H1 (cell line): ENCODE measurements at regions not wholly inside any gene's neighbourhood (a gene's known extent, or its start where the extent isn't known, plus 50 kb on each side); places are given as distances from the start of the nearest gene placed in this dataset.
A peak's percentile ranks its signal among the peaks of the same experiment; 100 is the strongest.

Experiments
- CTCF ChIA-PET: fragments of 300-600 bp; sonication (Branson Sonifier 250); formaldehyde crosslinking; loops from one replicate; lab custom pipeline; 2021; ENCODE audit not compliant: partially characterized antibody; lab: Charles Lee
- POLR2A ChIA-PET: fragments of 300-600 bp; sonication (Branson Sonifier 250); formaldehyde crosslinking; loops from one replicate; lab custom pipeline; 2021; ENCODE audit warnings: inconsistent platforms; ENCODE audit not compliant: partially characterized antibody; lab: Charles Lee
- DNase-seq, 2 experiments: peaks; one replicate each; pipeline versions ENCODE4 v3.0.0 to v3.0.0-alpha.2; 2010 to 2022; ENCODE audit warnings: low spot score in 2 of 2, low read depth in 1 of 2, mixed read lengths in 1 of 2
- FAIRE-seq: peaks from 2 replicates; lab custom pipeline; 2011; peaks lifted over from hg19 to GRCh38; lab: Jason Lieb, UNC
- H2AFZ ChIP-seq: 2 replicates; pipeline ENCODE4 v1.8.1; 2012; ENCODE audit warnings: low read length, inconsistent platforms
- H2AK5ac ChIP-seq: 2 replicates; pipeline ENCODE4 v1.6.1; 2013; ENCODE audit warnings: low read depth, low read length
- H2BK120ac ChIP-seq: replicated peaks from 2 replicates; pipeline ENCODE3; 2013; ENCODE audit warnings: low read depth, low read length, inconsistent platforms
- H2BK12ac ChIP-seq: 2 replicates; pipeline ENCODE4 v1.6.1; 2013; ENCODE audit warnings: low read depth, low read length
- H2BK15ac ChIP-seq: 2 replicates; pipeline ENCODE4 v1.6.1; 2013; ENCODE audit warnings: low read length
- H2BK20ac ChIP-seq: 2 replicates; pipeline ENCODE4 v1.6.1; 2013; ENCODE audit warnings: low read length
- H2BK5ac ChIP-seq: 2 replicates; pipeline ENCODE4 v1.6.1; 2013; ENCODE audit warnings: low read depth, low read length
- H3K14ac ChIP-seq: 2 replicates; pipeline ENCODE4 v1.6.1; 2013; ENCODE audit warnings: inconsistent platforms; ENCODE audit not compliant: insufficient read length
- H3K18ac ChIP-seq: 2 replicates; pipeline ENCODE4 v1.6.1; 2013; ENCODE audit warnings: low read length; ENCODE audit errors: extremely low read depth
- H3K23ac ChIP-seq: 2 replicates; pipeline ENCODE4 v1.6.1; 2013; ENCODE audit warnings: inconsistent platforms; ENCODE audit not compliant: insufficient read length
- H3K23me2 ChIP-seq: 2 replicates; pipeline ENCODE4 v1.6.1; 2013; ENCODE audit warnings: low read depth, low read length
- H3K27ac ChIP-seq: 2 replicates; pipeline ENCODE4 v1.6.1; 2011; ENCODE audit warnings: low read depth, low read length, inconsistent platforms
- H3K27me3 ChIP-seq, 4 experiments: replicated peaks in 1 of 4; 1 replicate in 1 of 4; 2 replicates in 3 of 4; pipeline versions ENCODE4 v1.6.1 to v1.8.1; 2011 to 2013; ENCODE audit warnings: low read length in 3 of 4, mild to moderate bottlenecking in 3 of 4, inconsistent platforms in 2 of 4, mixed read lengths in 2 of 4, moderate library complexity in 1 of 4; ENCODE audit not compliant: control insufficient read depth in 3 of 4, insufficient read depth in 3 of 4; ENCODE audit errors: extremely low read depth in 1 of 4
- H3K36me3 ChIP-seq, 4 experiments: 2 replicates each; pipeline versions ENCODE4 v1.6.1 to v1.8.1; 2011 to 2013; ENCODE audit warnings: mild to moderate bottlenecking in 4 of 4, low read length in 3 of 4, moderate library complexity in 2 of 4, control low read depth in 1 of 4, inconsistent platforms in 1 of 4; ENCODE audit not compliant: insufficient read depth in 4 of 4, control insufficient read depth in 2 of 4
- H3K4ac ChIP-seq: replicated peaks from 2 replicates; pipeline ENCODE3; 2013; ENCODE audit warnings: low read length, low read depth, mixed read lengths, inconsistent platforms; ENCODE audit not compliant: insufficient read length
- H3K4me1 ChIP-seq, 4 experiments: replicated peaks in 1 of 4; 1 replicate in 1 of 4; 2 replicates in 3 of 4; pipeline versions ENCODE4 v1.6.1 to v1.8.1; 2011 to 2013; ENCODE audit warnings: low read length in 3 of 4, inconsistent platforms in 2 of 4, mixed read lengths in 1 of 4; ENCODE audit not compliant: insufficient read depth in 4 of 4, control insufficient read depth in 3 of 4
- H3K4me2 ChIP-seq, 2 experiments: 2 replicates each; pipeline versions ENCODE4 v1.6.1 to v1.8.1; 2011 to 2013; ENCODE audit warnings: low read depth in 2 of 2, low read length in 2 of 2, control low read depth in 1 of 2, inconsistent platforms in 1 of 2, mild to moderate bottlenecking in 1 of 2; ENCODE audit not compliant: insufficient read depth in 1 of 2
- H3K4me3 ChIP-seq, 4 experiments: fragments of 200-600, 300-600 bp in 1 of 4; sonication (generic), shearing (Covaris generic), sonication (Bioruptor Twin) in 1 of 4; 2 replicates each; pipeline versions ENCODE4 v1.5.1 to v1.8.1; 2011 to 2016; ENCODE audit warnings: low read length in 4 of 4, low read depth in 3 of 4, control low read depth in 2 of 4, inconsistent platforms in 2 of 4, mild to moderate bottlenecking in 2 of 4, mixed read lengths in 1 of 4, moderate library complexity in 1 of 4; ENCODE audit not compliant: insufficient read depth in 2 of 4; ENCODE audit errors: extremely low read depth in 1 of 4
- H3K56ac ChIP-seq: replicated peaks from 2 replicates; pipeline ENCODE3; 2013; ENCODE audit warnings: low read depth, mild to moderate bottlenecking, mixed read lengths, low read length, inconsistent platforms; ENCODE audit not compliant: insufficient read length
- H3K79me1 ChIP-seq: 2 replicates; pipeline ENCODE4 v1.6.1; 2013; ENCODE audit warnings: low read depth, low read length, control low read depth
- H3K79me2 ChIP-seq, 2 experiments: 2 replicates each; pipeline versions ENCODE4 v1.6.1 to v1.8.1; 2012 to 2013; ENCODE audit warnings: low read length in 2 of 2, mild to moderate bottlenecking in 2 of 2, inconsistent platforms in 1 of 2; ENCODE audit not compliant: insufficient read depth in 2 of 2, control insufficient read depth in 1 of 2
- H3K9ac ChIP-seq, 4 experiments: replicated peaks in 1 of 4; 1 replicate in 1 of 4; 2 replicates in 3 of 4; pipeline versions ENCODE4 v1.6.1 to v1.8.1; 2011 to 2013; ENCODE audit warnings: low read depth in 3 of 4, low read length in 3 of 4, control low read depth in 2 of 4, mild to moderate bottlenecking in 2 of 4, moderate library complexity in 2 of 4, inconsistent platforms in 1 of 4; ENCODE audit errors: extremely low read depth in 1 of 4
- H3K9me3 ChIP-seq, 2 experiments: 2 replicates each; pipeline versions ENCODE4 v1.6.1 to v1.8.1; 2012 to 2013; ENCODE audit warnings: mild to moderate bottlenecking in 2 of 2, moderate library complexity in 2 of 2, control low read depth in 1 of 2, inconsistent platforms in 1 of 2, low read depth in 1 of 2, low read length in 1 of 2, mixed read lengths in 1 of 2; ENCODE audit not compliant: insufficient read depth in 2 of 2
- H4K20me1 ChIP-seq, 2 experiments: replicated peaks in 1 of 2; 2 replicates each; pipeline versions ENCODE3 to v1.8.1; 2011 to 2013; ENCODE audit warnings: inconsistent platforms in 2 of 2, low read length in 2 of 2, mild to moderate bottlenecking in 1 of 2; ENCODE audit not compliant: insufficient read depth in 2 of 2, control insufficient read depth in 1 of 2
- H4K5ac ChIP-seq: 2 replicates; pipeline ENCODE4 v1.6.1; 2013; ENCODE audit warnings: low read length, low read depth, mixed read lengths, inconsistent platforms; ENCODE audit not compliant: insufficient read length
- H4K8ac ChIP-seq: 2 replicates; pipeline ENCODE4 v1.8.0; 2013; ENCODE audit warnings: mild to moderate bottlenecking, moderate library complexity, low read length, inconsistent platforms; ENCODE audit not compliant: insufficient read depth; ENCODE audit errors: extremely low read depth
- H4K91ac ChIP-seq: replicated peaks from 2 replicates; pipeline ENCODE3; 2013; ENCODE audit warnings: low read length, mixed read lengths, inconsistent platforms; ENCODE audit not compliant: insufficient read length
- GTF2F1 ChIP-seq: IDR thresholded peaks from 2 replicates; pipeline ENCODE4 v1.6.1; 2012; ENCODE audit warnings: low read depth, low read length, improper control_type of control experiment, borderline replicate concordance
- RAD21 ChIP-seq, 2 experiments: IDR thresholded peaks in 1 of 2; conservative IDR thresholded peaks in 1 of 2; 2 replicates each; pipeline ENCODE4 v1.6.1; 2011; ENCODE audit warnings: low read depth in 2 of 2, low read length in 2 of 2, improper control_type of control experiment in 1 of 2, inconsistent platforms in 1 of 2, mild to moderate bottlenecking in 1 of 2, moderate library complexity in 1 of 2
- SIX5 ChIP-seq: IDR thresholded peaks from 2 replicates; pipeline ENCODE4 v1.6.1; 2011; ENCODE audit warnings: mild to moderate bottlenecking, low read depth, low read length
- YY1 ChIP-seq: IDR thresholded peaks from 2 replicates; pipeline ENCODE4 v1.6.1; 2011; ENCODE audit warnings: low read depth, mild to moderate bottlenecking, low read length
- WGBS, 2 experiments: shearing (Covaris generic) in 1 of 2; methylation state at CpG; one replicate each; pipeline versions ENCODE4 v1.1.6 to v1.1.7; 2013 to 2015; ENCODE audit warnings: low lambda C conversion rate in 2 of 2, mixed read lengths in 2 of 2, inconsistent platforms in 1 of 2, low coverage in 1 of 2, missing lambda C conversion rate in 1 of 2; ENCODE audit not compliant: insufficient replicate concordance in 2 of 2, insufficient coverage in 1 of 2, insufficient read length in 1 of 2; ENCODE audit errors: extremely low coverage in 1 of 2, missing lambda C conversion rate in 1 of 2; 5-methylcytosine and 5-hydroxymethylcytosine counted together
- TF ChIP-seq, protein P1 (sequence below), 3 experiments: IDR thresholded peaks; 1 replicate in 2 of 3; 2 replicates in 1 of 3; pipeline versions ENCODE4 v1.5.1 to v1.6.1; 2011; ENCODE audit warnings: low read length in 3 of 3, mild to moderate bottlenecking in 3 of 3, inconsistent platforms in 2 of 3, low read depth in 1 of 3, moderate library complexity in 1 of 3; ENCODE audit not compliant: insufficient read depth in 1 of 3; ENCODE audit errors: control extremely low read depth in 1 of 3

GRCh38 chr18:53698907-53699306 is 525.6 kb downstream of the MBD2 start:
- no peak overlapping the region for H3K14ac ChIP-seq
- H4K5ac ChIP-seq: no peak overlapping the region
- no peak overlapping the region for H3K4me3 ChIP-seq
- no peak overlapping the region for H2BK5ac ChIP-seq
- ChIA-PET CTCF (interaction anchor here (0.6 to 2.2 kb wide), 20 partner anchors 9 to 446 kb away, joined by 3 to 18 read pairs (median 4); no protein-coding TSS in a partner anchor), POLR2A (no interaction called here)
- H3K4ac ChIP-seq: no peak overlapping the region
- no peak overlapping the region for H2BK120ac ChIP-seq
- H3K4me1 ChIP-seq: no peaks in the 10 kb centered on the region; a peak in 1 of 7 replicates
- no peaks in the 10 kb centered on the region for H4K20me1 ChIP-seq
- TF ChIP-seq GTF2F1 (no peak), YY1 (no peak), RAD21 (IDR thresholded peaks at IDR 0.05 in 1 of 2, conservative IDR thresholded peaks at IDR 0.05 in 1 of 2; ENCODE audit: low read depth in 2 of 2, low read length in 2 of 2) (peak; percentile 83 to 88), SIX5 (no peak)
- TF ChIP-seq, protein P1, sequence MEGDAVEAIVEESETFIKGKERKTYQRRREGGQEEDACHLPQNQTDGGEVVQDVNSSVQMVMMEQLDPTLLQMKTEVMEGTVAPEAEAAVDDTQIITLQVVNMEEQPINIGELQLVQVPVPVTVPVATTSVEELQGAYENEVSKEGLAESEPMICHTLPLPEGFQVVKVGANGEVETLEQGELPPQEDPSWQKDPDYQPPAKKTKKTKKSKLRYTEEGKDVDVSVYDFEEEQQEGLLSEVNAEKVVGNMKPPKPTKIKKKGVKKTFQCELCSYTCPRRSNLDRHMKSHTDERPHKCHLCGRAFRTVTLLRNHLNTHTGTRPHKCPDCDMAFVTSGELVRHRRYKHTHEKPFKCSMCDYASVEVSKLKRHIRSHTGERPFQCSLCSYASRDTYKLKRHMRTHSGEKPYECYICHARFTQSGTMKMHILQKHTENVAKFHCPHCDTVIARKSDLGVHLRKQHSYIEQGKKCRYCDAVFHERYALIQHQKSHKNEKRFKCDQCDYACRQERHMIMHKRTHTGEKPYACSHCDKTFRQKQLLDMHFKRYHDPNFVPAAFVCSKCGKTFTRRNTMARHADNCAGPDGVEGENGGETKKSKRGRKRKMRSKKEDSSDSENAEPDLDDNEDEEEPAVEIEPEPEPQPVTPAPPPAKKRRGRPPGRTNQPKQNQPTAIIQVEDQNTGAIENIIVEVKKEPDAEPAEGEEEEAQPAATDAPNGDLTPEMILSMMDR (IDR thresholded peaks at IDR 0.05; ENCODE audit: control extremely low read depth in 1 of 3, insufficient read depth in 1 of 3, low read depth in 1 of 3, low read length in 3 of 3): peak; percentile 64 to 70 (median 67)
- no peak overlapping the region for H3K56ac ChIP-seq
- H2BK15ac ChIP-seq: no peak overlapping the region
- no peak overlapping the region for H3K18ac ChIP-seq
- H3K9ac ChIP-seq: no peak overlapping the region
- H3K9me3 ChIP-seq: no peaks in the 10 kb centered on the region
- peak in 1 of 2 experiments; percentile 48 for DNase-seq
- H4K8ac ChIP-seq: no peak overlapping the region
- FAIRE-seq: peak; percentile 69
- H3K23me2 ChIP-seq: no peaks in the 10 kb centered on the region
- no peak overlapping the region for H2AK5ac ChIP-seq
- WGBS, 2 experiments: 10% methylated on average over 2 of the region's 2 CpGs; no CpG with 5 or more reads in 1 of the 2 experiments
- H3K36me3 ChIP-seq: no peaks in the 10 kb centered on the region
- no peaks in the 10 kb centered on the region for H3K79me2 ChIP-seq
- no peaks in the 10 kb centered on the region for H3K79me1 ChIP-seq
- no peak overlapping the region for H3K4me2 ChIP-seq
- no peak overlapping the region for H2BK12ac ChIP-seq
- no peak overlapping the region for H3K27ac ChIP-seq
- H2BK20ac ChIP-seq: no peak overlapping the region
- H3K23ac ChIP-seq: no peak overlapping the region
- peak overlapping the region; percentile 91 for H2AFZ ChIP-seq
- H3K27me3 ChIP-seq: no peaks in the 10 kb centered on the region
- H4K91ac ChIP-seq: no peak overlapping the region
